IMR-90 (cell line): ENCODE measurements at regions not wholly inside any gene's neighbourhood (a gene's known extent, or its start where the extent isn't known, plus 50 kb on each side); places are given as distances from the start of the nearest gene placed in this dataset.

ENCODE experiments used
- ATAC-seq: fragments of 200-7000 bp; cut with Tn5 transposase; 2 replicates; pipeline ENCODE4 v1.9.1; 2020; ENCODE audit warnings: low read depth, mild to moderate bottlenecking, moderate library complexity
- BruUV-seq: library from RNA; stranded (reverse); fragments of 400-500 nt; replicated peaks from 2 replicates; lab custom pipeline; 2021; lab: Mats Ljungman, UMichigan
- CTCF ChIA-PET: fragments of 300-600 bp; formaldehyde crosslinking; extraction: SDS; loops from one replicate; lab custom pipeline; 2021; ENCODE audit warnings: antibody characterized with exemption; lab: Yijun Ruan, JAX
- POLR2A ChIA-PET: fragments of 300-600 bp; sonication (Branson Sonifier 250); formaldehyde crosslinking; loops from one replicate; lab custom pipeline; 2022; ENCODE audit warnings: antibody characterized with exemption; ENCODE audit not compliant: unreplicated experiment; lab: Charles Lee
- DNase-seq: peaks from one replicate; pipeline ENCODE4 v3.0.0; 2013
- H2AFZ ChIP-seq: replicated peaks from 2 replicates; pipeline ENCODE3; 2013; ENCODE audit warnings: low read length, mild to moderate bottlenecking; ENCODE audit not compliant: poor library complexity
- H2AK5ac ChIP-seq: 2 replicates; pipeline ENCODE4 v1.6.1; 2013; ENCODE audit warnings: low read depth, low read length, inconsistent platforms
- H2AK9ac ChIP-seq: replicated peaks from 2 replicates; pipeline ENCODE3; 2013; ENCODE audit warnings: mild to moderate bottlenecking, low read depth, low read length, moderate library complexity; ENCODE audit not compliant: poor library complexity
- H2BK120ac ChIP-seq: 2 replicates; pipeline ENCODE4 v1.6.1; 2013; ENCODE audit warnings: low read depth, low read length, inconsistent platforms
- H2BK15ac ChIP-seq: 3 replicates; pipeline ENCODE4 v1.6.1; 2013; ENCODE audit warnings: low read depth, low read length, inconsistent platforms
- H2BK20ac ChIP-seq: 2 replicates; pipeline ENCODE4 v1.6.1; 2013; ENCODE audit warnings: low read depth, mild to moderate bottlenecking, inconsistent platforms, low read length, moderate library complexity
- H2BK5ac ChIP-seq: 2 replicates; pipeline ENCODE4 v1.6.1; 2013; ENCODE audit warnings: mild to moderate bottlenecking, low read depth, low read length, inconsistent platforms; ENCODE audit not compliant: poor library complexity, severe bottlenecking
- H3K14ac ChIP-seq: replicated peaks from 2 replicates; pipeline ENCODE4 v1.6.1; 2013; ENCODE audit warnings: low read depth, low read length, inconsistent platforms
- H3K18ac ChIP-seq: 2 replicates; pipeline ENCODE4 v1.6.1; 2013; ENCODE audit warnings: low read depth, low read length, control low read depth
- H3K23ac ChIP-seq: 2 replicates; pipeline ENCODE4 v1.6.1; 2013; ENCODE audit warnings: low read depth, low read length, inconsistent platforms
- H3K27ac ChIP-seq: 2 replicates; pipeline ENCODE4 v1.5.1; 2013; ENCODE audit warnings: mild to moderate bottlenecking, control low read depth, low read length; ENCODE audit not compliant: insufficient read depth
- H3K27me3 ChIP-seq: 2 replicates; pipeline ENCODE4 v1.6.1; 2013; ENCODE audit warnings: low read length; ENCODE audit not compliant: control insufficient read depth, insufficient read depth
- H3K36me3 ChIP-seq: 2 replicates; pipeline ENCODE4 v1.6.1; 2013; ENCODE audit warnings: low read length, mixed read lengths; ENCODE audit not compliant: control insufficient read depth, insufficient read depth
- H3K4ac ChIP-seq: 2 replicates; pipeline ENCODE4 v1.6.1; 2013; ENCODE audit warnings: low read depth, low read length, inconsistent platforms
- H3K4me1 ChIP-seq: 2 replicates; pipeline ENCODE4 v1.6.1; 2013; ENCODE audit warnings: low read length, mixed read lengths; ENCODE audit not compliant: control insufficient read depth, insufficient read depth
- H3K4me2 ChIP-seq: 2 replicates; pipeline ENCODE4 v1.6.1; 2013; ENCODE audit warnings: low read depth, mild to moderate bottlenecking, control low read depth, low read length, moderate library complexity
- H3K4me3 ChIP-seq: 2 replicates; pipeline ENCODE4 v1.5.1; 2013; ENCODE audit warnings: low read depth, mild to moderate bottlenecking, control low read depth, low read length, moderate library complexity; ENCODE audit not compliant: insufficient read depth
- H3K56ac ChIP-seq: 2 replicates; pipeline ENCODE4 v1.6.1; 2013; ENCODE audit warnings: low read length, inconsistent platforms; ENCODE audit not compliant: insufficient read depth; ENCODE audit errors: extremely low read depth
- H3K79me1 ChIP-seq, 2 experiments: 2 replicates each; pipeline ENCODE4 v1.6.1; 2013; ENCODE audit warnings: low read length in 2 of 2, inconsistent platforms in 1 of 2, low read depth in 1 of 2
- H3K9ac ChIP-seq: 2 replicates; pipeline ENCODE4 v1.6.1; 2013; ENCODE audit warnings: low read depth, low read length, control low read depth
- H3K9me1 ChIP-seq: 2 replicates; pipeline ENCODE4 v1.6.1; 2013; ENCODE audit warnings: low read length, inconsistent platforms; ENCODE audit not compliant: insufficient read depth
- H3K9me3 ChIP-seq: 2 replicates; pipeline ENCODE4 v1.6.1; 2013; ENCODE audit warnings: low read length; ENCODE audit not compliant: control insufficient read depth, insufficient read depth
- H4K20me1 ChIP-seq: 2 replicates; pipeline ENCODE4 v1.6.1; 2013; ENCODE audit warnings: low read length, inconsistent platforms; ENCODE audit not compliant: insufficient read depth
- H4K5ac ChIP-seq: 2 replicates; pipeline ENCODE4 v1.6.1; 2013; ENCODE audit warnings: mild to moderate bottlenecking, low read depth, low read length, control low read depth
- H4K8ac ChIP-seq, 2 experiments: 2 replicates each; pipeline ENCODE4 v1.6.1; 2013; ENCODE audit warnings: low read depth in 2 of 2, low read length in 2 of 2, control low read depth in 1 of 2, inconsistent platforms in 1 of 2
- H4K91ac ChIP-seq: 2 replicates; pipeline ENCODE4 v1.6.1; 2013; ENCODE audit warnings: low read depth, low read length, inconsistent platforms; ENCODE audit not compliant: insufficient read depth
- BHLHE40 ChIP-seq: fragments of 150-350 bp; IDR thresholded peaks from 2 replicates; pipeline ENCODE4 v1.6.1; 2016; ENCODE audit warnings: mild to moderate bottlenecking, low read depth, low read length
- CEBPB ChIP-seq: IDR thresholded peaks from 2 replicates; pipeline ENCODE4 v1.6.1; 2012; ENCODE audit warnings: low read depth, low read length, improper control_type of control experiment
- CHD1 ChIP-seq: IDR thresholded peaks from 2 replicates; pipeline ENCODE4 v1.6.1; 2012; ENCODE audit warnings: low read depth, low read length, improper control_type of control experiment
- CTCF ChIP-seq: conservative IDR thresholded peaks from 2 replicates; pipeline ENCODE4 v1.5.1; 2012; ENCODE audit warnings: mild to moderate bottlenecking, low read depth, low read length, improper control_type of control experiment
- ELK1 ChIP-seq: fragments of 150-350 bp; IDR thresholded peaks from 2 replicates; pipeline ENCODE4 v1.6.1; 2016; ENCODE audit warnings: low read depth, mild to moderate bottlenecking, low read length, moderate library complexity, borderline replicate concordance
- FOS ChIP-seq: fragments of 150-350 bp; IDR thresholded peaks from 2 replicates; pipeline ENCODE4 v1.6.1; 2016; ENCODE audit warnings: low read depth, low read length
- MAFK ChIP-seq: IDR thresholded peaks from 2 replicates; pipeline ENCODE4 v1.6.1; 2012; ENCODE audit warnings: low read depth, low read length, improper control_type of control experiment
- MAZ ChIP-seq: IDR thresholded peaks from 2 replicates; pipeline ENCODE4 v1.6.1; 2012; ENCODE audit warnings: low read depth, mild to moderate bottlenecking, low read length, improper control_type of control experiment, moderate library complexity, borderline replicate concordance
- MXI1 ChIP-seq: IDR thresholded peaks from 2 replicates; pipeline ENCODE4 v1.6.1; 2012; ENCODE audit warnings: low read depth, mild to moderate bottlenecking, low read length, moderate library complexity, borderline replicate concordance
- NFE2L2 ChIP-seq: fragments of 150-350 bp; IDR thresholded peaks from 2 replicates; pipeline ENCODE4 v1.6.1; 2016; ENCODE audit warnings: low read depth, mild to moderate bottlenecking, low read length
- POLR2A ChIP-seq: IDR thresholded peaks from 2 replicates; pipeline ENCODE4 v1.6.1; 2012; ENCODE audit warnings: mild to moderate bottlenecking, low read depth, low read length
- RAD21 ChIP-seq: IDR thresholded peaks from 2 replicates; pipeline ENCODE4 v1.6.1; 2012; ENCODE audit warnings: low read length, improper control_type of control experiment
- RCOR1 ChIP-seq: IDR thresholded peaks from 2 replicates; pipeline ENCODE4 v1.6.1; 2012; ENCODE audit warnings: mild to moderate bottlenecking, low read length, improper control_type of control experiment; ENCODE audit not compliant: insufficient replicate concordance
- RFX5 ChIP-seq: IDR thresholded peaks from 2 replicates; pipeline ENCODE4 v1.8.0; 2012; ENCODE audit warnings: low read depth, mild to moderate bottlenecking, low read length, moderate library complexity
- SMC3 ChIP-seq: fragments of 150-350 bp; IDR thresholded peaks from 2 replicates; pipeline ENCODE4 v1.6.1; 2016; ENCODE audit warnings: low read depth, mild to moderate bottlenecking, antibody characterized with exemption, low read length, moderate library complexity
- USF2 ChIP-seq: fragments of 150-350 bp; IDR thresholded peaks from 2 replicates; pipeline ENCODE4 v1.6.1; 2017; ENCODE audit warnings: mild to moderate bottlenecking, antibody characterized with exemption, low read length, low read depth
- WGBS, 2 experiments: methylation state at CpG; one replicate each; pipeline versions ENCODE4 v1.1.5 to v1.1.7; 2013; ENCODE audit warnings: missing lambda C conversion rate in 2 of 2; ENCODE audit not compliant: insufficient read length in 1 of 2; ENCODE audit errors: extremely low coverage in 2 of 2; 5-methylcytosine and 5-hydroxymethylcytosine counted together
- dilution Hi-C: fragments of 300-500 bp; cut with HindIII; formaldehyde crosslinking; loops from one replicate; pipeline ENCODE4 v1.14.3; 2018; ENCODE audit warnings: low sequenced_read_pairs; ENCODE audit not compliant: unreplicated experiment
- in situ Hi-C: fragments of 300-500 bp; cut with MboI; formaldehyde crosslinking; loops from 3 replicates; pipeline ENCODE4 v1.14.3; 2019; ENCODE audit warnings: low sequenced_read_pairs, inconsistent platforms, mixed read lengths
- intact Hi-C: fragments of 100-400 bp; cut with micrococcal nuclease; formaldehyde crosslinking; loops from 2 replicates; pipeline ENCODE4 v1.10.0; 2022

DNA sequence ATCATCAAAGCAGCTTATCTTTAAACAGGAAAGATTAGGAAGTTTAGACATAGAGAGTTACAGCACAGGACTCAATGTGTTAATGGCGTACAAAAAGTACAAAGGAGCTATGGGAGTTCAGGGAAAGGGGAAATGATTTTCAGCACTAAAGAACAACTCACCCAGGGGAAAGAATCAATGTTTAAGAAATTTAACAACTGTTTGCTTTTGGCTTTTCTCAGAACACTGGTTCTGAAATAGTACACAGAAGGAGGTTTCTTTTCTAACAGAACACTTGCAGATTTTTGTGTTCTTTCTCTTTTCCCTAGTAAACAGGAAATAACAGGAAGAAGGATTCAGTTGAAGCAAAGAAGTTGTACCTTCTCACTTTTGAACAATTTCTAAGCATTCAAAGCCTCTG lies 71.3 kb upstream of the GHR start:
- Histone ChIP-seq H2BK15ac (no peak overlapping the region), H4K20me1 (no peaks in the 10 kb centered on the region), H3K79me1 (no peaks in the 10 kb centered on the region), H3K9me3 (no peaks in the 10 kb centered on the region; the same call in 1 of the 2 replicates), H2BK20ac (no peak overlapping the region), H2BK120ac (no peak overlapping the region), H3K14ac (no peak overlapping the region), H3K4me2 (no peak overlapping the region), H4K91ac (no peak overlapping the region), H3K27me3 (no peaks in the 10 kb centered on the region), H3K18ac (no peak overlapping the region), H3K4ac (no peak overlapping the region), H3K4me1 (no peaks in the 10 kb centered on the region), H3K9ac (no peak overlapping the region), H2AK9ac (no peak overlapping the region), H2AK5ac (no peak overlapping the region), H2BK5ac (no peak overlapping the region), H3K27ac (no peak overlapping the region), H3K56ac (no peak overlapping the region), H4K5ac (no peak overlapping the region), H3K4me3 (no peak overlapping the region), H2AFZ (no peak overlapping the region), H3K36me3 (no peaks in the 10 kb centered on the region), H3K9me1 (no peaks in the 10 kb centered on the region), H3K23ac (no peak overlapping the region), H4K8ac (no peak overlapping the region)
- ATAC-seq (no peak), DNase-seq (no peak)
- no TSS peak for BruUV-seq
- intact Hi-C loops (no loop called here), in situ Hi-C loops (no loop called here), dilution Hi-C loops (no loop called here)
- ChIA-PET POLR2A (no interaction called here), CTCF (no interaction called here)
- TF ChIP-seq RCOR1 (no peak), CTCF (no peak), ELK1 (no peak), POLR2A (no peak), FOS (no peak), RFX5 (no peak), RAD21 (no peak), MAZ (no peak), CHD1 (no peak), MXI1 (no peak), CEBPB (no peak), NFE2L2 (no peak), USF2 (no peak), SMC3 (no peak), BHLHE40 (no peak), MAFK (no peak)
- WGBS, 2 experiments: no CpG with 5 or more reads among the region's 1 CpG
